ENCODE measurements at regions not wholly inside any gene's neighbourhood (a gene's known extent, or its start where the extent isn't known, plus 50 kb on each side); places are given as distances from the start of the nearest gene placed in this dataset.

GRCh38 chr13:22375151-22375550 is 704.3 kb downstream of the FGF9 start:
- ChIA-PET POLR2A (no interaction called here), CTCF (no interaction called here)
- no peak for DNase-seq
- Histone ChIP-seq H3K36me3 (replicated peaks in 1 of 2; ENCODE audit: control insufficient read depth in 1 of 2, insufficient read depth in 2 of 2, low read length in 1 of 2) (no peaks in the 10 kb centered on the region), H4K20me1 (ENCODE audit: insufficient read depth) (no peaks in the 10 kb centered on the region), H3K27ac (ENCODE audit: low read depth in 2 of 2, low read length in 1 of 2) (no peak overlapping the region), H3K79me2 (ENCODE audit: insufficient read depth) (no peaks in the 10 kb centered on the region), H3K9me2 (no peaks in the 10 kb centered on the region; the same call in 1 of the 2 replicates), H2AFZ (ENCODE audit: low read depth) (no peak overlapping the region), H3K4me3 (ENCODE audit: low read depth in 2 of 2, low read length in 1 of 2) (no peak overlapping the region), H3K4me2 (no peak overlapping the region), H3K9me3 (no peaks in the 10 kb centered on the region), H3F3A (replicated peaks; ENCODE audit: insufficient read depth) (no peaks in the 10 kb centered on the region), H3K4me1 (ENCODE audit: control insufficient read depth in 1 of 2, insufficient read depth in 2 of 2, low read depth in 1 of 2, low read length in 1 of 2) (no peaks in the 10 kb centered on the region), H3K27me3 (ENCODE audit: insufficient read depth) (no peaks in the 10 kb centered on the region), H3K9ac (no peak overlapping the region)
- 0% methylated on average over 2 of the region's 2 CpGs for WGBS (ENCODE audit: low lambda C conversion rate)
- TF ChIP-seq RAD21 (IDR thresholded peaks at IDR 0.05; ENCODE audit: low read length) (no peak), NRF1 (IDR thresholded peaks at IDR 0.05; ENCODE audit: low read depth, low read length) (no peak), RFX5 (IDR thresholded peaks at IDR 0.05; ENCODE audit: low read length) (no peak), TAF1 (IDR thresholded peaks at IDR 0.05; ENCODE audit: borderline replicate concordance, low read depth, low read length) (no peak), YY1 (IDR thresholded peaks at IDR 0.05; ENCODE audit: low read depth) (no peak)

GRCh38 chr13:22387899-22388298 is 717.0 kb downstream of the FGF9 start:
- Histone ChIP-seq H3K9ac (no peak overlapping the region), H3K9me3 (no peaks in the 10 kb centered on the region), H3K27me3 (ENCODE audit: insufficient read depth) (no peaks in the 10 kb centered on the region), H3K36me3 (replicated peaks in 1 of 2; ENCODE audit: control insufficient read depth in 1 of 2, insufficient read depth in 2 of 2, low read length in 1 of 2) (no peaks in the 10 kb centered on the region), H3K27ac (ENCODE audit: low read depth in 2 of 2, low read length in 1 of 2) (no peak overlapping the region), H3K4me1 (ENCODE audit: control insufficient read depth in 1 of 2, insufficient read depth in 2 of 2, low read depth in 1 of 2, low read length in 1 of 2) (no peaks in the 10 kb centered on the region), H3F3A (replicated peaks; ENCODE audit: insufficient read depth) (no peaks in the 10 kb centered on the region), H3K79me2 (ENCODE audit: insufficient read depth) (no peaks in the 10 kb centered on the region), H3K4me3 (ENCODE audit: low read depth in 2 of 2, low read length in 1 of 2) (no peak overlapping the region), H3K9me2 (no peaks in the 10 kb centered on the region), H4K20me1 (ENCODE audit: insufficient read depth) (no peaks in the 10 kb centered on the region), H3K4me2 (no peak overlapping the region), H2AFZ (ENCODE audit: low read depth) (no peak overlapping the region)
- no peak for DNase-seq
- WGBS (ENCODE audit: low lambda C conversion rate) = 0% methylated on average over 2 of the region's 2 CpGs
- ChIA-PET CTCF (interaction anchor here (0.6 kb wide), 1 partner anchor 16 kb away, joined by 4 read pairs; no protein-coding TSS in a partner anchor), POLR2A (no interaction called here)
- no peak for TF ChIP-seq FOSL2 (IDR thresholded peaks at IDR 0.05; ENCODE audit: borderline replicate concordance, low read depth)
- TF ChIP-seq CTCF (IDR thresholded peaks at IDR 0.05) = no peak
- no peak for TF ChIP-seq IRF3 (IDR thresholded peaks at IDR 0.05; ENCODE audit: low read depth, low read length)
- no peak for TF ChIP-seq FOXJ3 (CRISPR knock-in tag; IDR thresholded peaks at IDR 0.05)
- TF ChIP-seq MXI1 (IDR thresholded peaks at IDR 0.05; ENCODE audit: low read depth, low read length) = no peak
- no peak for TF ChIP-seq RAD21 (IDR thresholded peaks at IDR 0.05; ENCODE audit: low read length)
- no peak for TF ChIP-seq CHD2 (IDR thresholded peaks at IDR 0.05; ENCODE audit: low read length, partially characterized antibody)
- TF ChIP-seq MEF2A (IDR thresholded peaks at IDR 0.05; ENCODE audit: borderline replicate concordance, low read depth) = no peak
- TF ChIP-seq MAX (IDR thresholded peaks at IDR 0.05; ENCODE audit: low read depth) = no peak
- TF ChIP-seq PBX3 (IDR thresholded peaks at IDR 0.05) = no peak
- no peak for TF ChIP-seq RCOR1 (IDR thresholded peaks at IDR 0.05; ENCODE audit: low read length)
- no peak for TF ChIP-seq POLR2AphosphoS5 (IDR thresholded peaks at IDR 0.05; ENCODE audit: low read depth, low read length)
- no peak for TF ChIP-seq TEAD4 (IDR thresholded peaks at IDR 0.05; ENCODE audit: borderline replicate concordance, insufficient read depth)
- no peak for TF ChIP-seq TAF1 (IDR thresholded peaks at IDR 0.05; ENCODE audit: borderline replicate concordance, low read depth, low read length)
- no peak for TF ChIP-seq NFIC (IDR thresholded peaks at IDR 0.05; ENCODE audit: borderline replicate concordance)
- no peak for TF ChIP-seq RXRA (IDR thresholded peaks at IDR 0.05; ENCODE audit: borderline replicate concordance, low read depth)

All from SK-N-SH (cell line).